OCI-LY7 (cell line): ENCODE measurements at regions not wholly inside any gene's neighbourhood (a gene's known extent, or its start where the extent isn't known, plus 50 kb on each side); places are given as distances from the start of the nearest gene placed in this dataset.

Experiments used
- BruUV-seq: library from RNA; stranded (reverse); fragments of 400-500 nt; replicated peaks from 2 replicates; lab custom pipeline; 2021; lab: Mats Ljungman, UMichigan
- CTCF ChIA-PET: fragments of 300-600 bp; sonication (Branson Sonifier 250); formaldehyde crosslinking; loops from one replicate; lab custom pipeline; 2022; ENCODE audit warnings: antibody characterized with exemption; ENCODE audit not compliant: unreplicated experiment; lab: Charles Lee
- POLR2A ChIA-PET: fragments of 300-600 bp; sonication (Branson Sonifier 250); formaldehyde crosslinking; loops from one replicate; lab custom pipeline; 2022; ENCODE audit warnings: antibody characterized with exemption; lab: Charles Lee
- DNase-seq: peaks from one replicate; pipeline ENCODE4 v3.0.0-alpha.2; 2015; ENCODE audit warnings: low spot score
- H2AFZ ChIP-seq: fragments of 200-600 bp; sonication (generic), shearing (Covaris generic); 2 replicates; pipeline ENCODE4 v1.6.1; 2014; ENCODE audit warnings: mild to moderate bottlenecking, antibody characterized with exemption, low read length, moderate library complexity
- H3K27ac ChIP-seq: fragments of 200-600 bp; sonication (generic); 2 replicates; pipeline ENCODE4 v1.5.1; 2014; ENCODE audit warnings: mixed run types, low read depth, mild to moderate bottlenecking, moderate library complexity, low read length, inconsistent platforms; ENCODE audit not compliant: poor library complexity, severe bottlenecking
- H3K36me3 ChIP-seq: fragments of 200-600 bp; sonication (generic); 2 replicates; pipeline ENCODE4 v1.6.1; 2014; ENCODE audit warnings: mild to moderate bottlenecking, antibody characterized with exemption, low read length, moderate library complexity, mixed read lengths; ENCODE audit not compliant: insufficient read depth
- H3K4me1 ChIP-seq: fragments of 200-600 bp; sonication (generic); 2 replicates; pipeline ENCODE4 v1.5.1; 2014; ENCODE audit warnings: mild to moderate bottlenecking, low read length; ENCODE audit not compliant: insufficient read depth, poor library complexity, severe bottlenecking
- H3K4me2 ChIP-seq: fragments of 200-600 bp; sonication (generic); 2 replicates; pipeline ENCODE4 v1.6.1; 2014; ENCODE audit warnings: mild to moderate bottlenecking, low read length
- H3K4me3 ChIP-seq: fragments of 200-600 bp; sonication (generic); 2 replicates; pipeline ENCODE4 v1.5.1; 2014; ENCODE audit warnings: mild to moderate bottlenecking, low read depth, low read length; ENCODE audit not compliant: poor library complexity, severe bottlenecking
- H3K79me2 ChIP-seq: fragments of 200-600 bp; sonication (generic); 2 replicates; pipeline ENCODE4 v1.6.1; 2016; ENCODE audit warnings: low read depth, mild to moderate bottlenecking, low read length, moderate library complexity, mixed read lengths; ENCODE audit not compliant: insufficient read depth
- H3K9me2 ChIP-seq: fragments of 200-600 bp; sonication (generic); 2 replicates; pipeline ENCODE4 v1.6.1; 2016; ENCODE audit warnings: mild to moderate bottlenecking, low read length, mixed read lengths; ENCODE audit not compliant: insufficient read depth
- H3K9me3 ChIP-seq: fragments of 200-600 bp; sonication (generic); 2 replicates; pipeline ENCODE4 v1.6.1; 2014; ENCODE audit warnings: mild to moderate bottlenecking, mixed run types, low read length, mixed read lengths
- H4K20me1 ChIP-seq: fragments of 200-600 bp; sonication (generic); 2 replicates; pipeline ENCODE4 v1.6.1; 2014; ENCODE audit warnings: mild to moderate bottlenecking, antibody characterized with exemption, low read length, moderate library complexity, mixed read lengths; ENCODE audit not compliant: insufficient read depth
- CTCF ChIP-seq: fragments of 200-600 bp; sonication (generic); conservative IDR thresholded peaks from 2 replicates; pipeline ENCODE4 v1.5.1; 2014; ENCODE audit warnings: mild to moderate bottlenecking, antibody characterized with exemption, low read length, moderate library complexity, mixed read lengths
- EZH2phosphoT487 ChIP-seq: fragments of 200-600 bp; sonication (generic); IDR thresholded peaks from 2 replicates; pipeline ENCODE4 v1.6.1; 2018; ENCODE audit warnings: low read depth, borderline replicate concordance, mild to moderate bottlenecking, mixed run types, antibody characterized with exemption, low read length, moderate library complexity, mixed read lengths
- intact Hi-C: fragments of 100-400 bp; cut with micrococcal nuclease; formaldehyde crosslinking; loops from one replicate; pipeline ENCODE4 v1.10.0; 2022; ENCODE audit not compliant: unreplicated experiment

DNA sequence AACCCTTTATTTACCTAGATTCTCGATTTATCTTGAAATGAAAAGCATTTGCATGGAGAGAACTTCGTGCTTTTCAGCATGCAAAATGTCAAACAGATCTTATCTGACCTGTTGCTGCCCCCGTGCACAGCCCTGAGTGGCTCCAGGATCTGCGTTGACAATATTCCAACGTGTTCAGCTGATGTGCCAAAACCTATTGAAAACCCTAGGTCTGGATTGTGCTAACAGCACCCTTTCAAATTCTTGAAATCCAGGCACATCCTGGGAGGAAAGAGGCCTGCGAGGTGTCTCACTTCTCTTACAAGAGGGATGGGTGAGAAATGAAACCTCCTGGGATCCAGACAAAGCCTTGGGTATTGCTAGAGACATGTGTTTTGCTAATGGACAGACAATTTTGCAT lies 231.8 kb downstream of the MAP2K4 start:
- Histone ChIP-seq H3K36me3 (no peaks in the 10 kb centered on the region), H3K79me2 (no peaks in the 10 kb centered on the region), H3K4me2 (no peak overlapping the region), H2AFZ (no peak overlapping the region), H4K20me1 (no peaks in the 10 kb centered on the region), H3K9me2 (no peaks in the 10 kb centered on the region), H3K4me3 (no peak overlapping the region), H3K27ac (no peak overlapping the region), H3K9me3 (no peaks in the 10 kb centered on the region), H3K4me1 (no peaks in the 10 kb centered on the region)
- TF ChIP-seq CTCF = no peak
- TF ChIP-seq EZH2phosphoT487 = no peak
- BruUV-seq = no TSS peak
- intact Hi-C loops = loop anchor here (10.0 kb wide), 1 partner anchor 752 kb away; no protein-coding TSS in a partner anchor
- CTCF ChIA-PET = no interaction called here
- POLR2A ChIA-PET = no interaction called here
- no peak for DNase-seq

DNA sequence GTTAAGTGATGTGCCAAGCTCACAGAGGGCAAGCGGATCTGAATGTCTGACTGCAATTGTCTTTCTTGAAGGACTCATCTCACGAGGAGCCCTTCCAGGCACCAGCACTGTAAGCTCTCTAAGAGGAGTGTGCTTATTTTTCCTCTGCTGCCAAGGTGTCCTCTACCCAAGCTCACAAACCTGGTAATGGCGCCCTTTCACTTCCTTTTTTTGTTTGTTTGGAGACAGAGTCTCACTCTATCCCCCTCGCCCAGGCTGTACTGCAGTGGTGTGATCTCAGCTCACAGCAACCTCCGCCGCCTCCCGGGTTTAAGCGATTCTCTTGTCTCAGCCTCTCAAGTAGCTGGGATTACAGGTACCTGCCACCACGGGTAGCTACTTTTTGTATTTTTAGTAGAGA lies 233.8 kb downstream of the MAP2K4 start:
- DNase-seq = peak; percentile 4
- Histone ChIP-seq H3K36me3 (no peaks in the 10 kb centered on the region), H3K9me3 (no peaks in the 10 kb centered on the region), H4K20me1 (no peaks in the 10 kb centered on the region), H2AFZ (no peak overlapping the region), H3K4me1 (no peaks in the 10 kb centered on the region), H3K27ac (no peak overlapping the region), H3K9me2 (no peaks in the 10 kb centered on the region), H3K4me3 (no peak overlapping the region), H3K4me2 (no peak overlapping the region), H3K79me2 (no peaks in the 10 kb centered on the region)
- CTCF ChIA-PET = no interaction called here
- intact Hi-C loops = loop anchor here (10.0 kb wide), 1 partner anchor 750 kb away; no protein-coding TSS in a partner anchor
- TF ChIP-seq CTCF (no peak), EZH2phosphoT487 (no peak)
- no TSS peak for BruUV-seq
- POLR2A ChIA-PET = interaction anchor here (0.7 kb wide), 1 partner anchor 10 kb away, joined by 3 read pairs; no protein-coding TSS in a partner anchor

GRCh38 chr17:12256380-12256995 lies 235.8 kb downstream of the MAP2K4 start:
- Histone ChIP-seq H3K9me2 (no peaks in the 10 kb centered on the region), H3K9me3 (no peaks in the 10 kb centered on the region), H3K36me3 (no peaks in the 10 kb centered on the region), H3K27ac (no peak overlapping the region), H3K79me2 (no peaks in the 10 kb centered on the region), H3K4me3 (no peak overlapping the region), H2AFZ (no peak overlapping the region), H3K4me2 (no peak overlapping the region), H4K20me1 (no peaks in the 10 kb centered on the region), H3K4me1 (no peaks in the 10 kb centered on the region)
- CTCF ChIA-PET = no interaction called here
- BruUV-seq = no TSS peak
- TF ChIP-seq CTCF = peak; percentile 95
- no peak for TF ChIP-seq EZH2phosphoT487
- intact Hi-C loops = loop anchor here (10.0 kb wide), 1 partner anchor 748 kb away; no protein-coding TSS in a partner anchor
- peak; percentile 59 for DNase-seq
- POLR2A ChIA-PET = no interaction called here
